ENCODE measurements at regions not wholly inside any gene's neighbourhood (a gene's known extent, or its start where the extent isn't known, plus 50 kb on each side); places are given as distances from the start of the nearest gene placed in this dataset.

DNA sequence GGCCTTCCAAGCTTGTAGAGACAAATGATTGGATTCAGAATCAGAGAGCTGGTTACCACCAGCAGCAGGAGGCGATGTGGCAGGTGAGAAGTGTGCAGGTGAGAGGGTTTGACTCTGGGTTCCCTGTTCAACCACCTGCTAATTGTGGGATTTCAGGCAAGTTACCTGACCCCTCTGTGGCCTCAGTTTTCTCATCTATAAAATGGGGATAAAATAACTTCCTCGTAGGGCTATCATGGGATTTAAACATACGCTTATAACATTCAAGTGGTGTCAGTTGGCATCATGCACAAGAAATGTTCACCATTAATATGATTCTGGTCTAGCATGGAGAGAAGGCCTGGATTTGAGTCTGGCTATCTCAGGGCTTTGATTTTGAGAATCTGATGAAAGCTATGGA is 143.8 kb upstream of the MYL2 start:
- TF ChIP-seq, protein P1, sequence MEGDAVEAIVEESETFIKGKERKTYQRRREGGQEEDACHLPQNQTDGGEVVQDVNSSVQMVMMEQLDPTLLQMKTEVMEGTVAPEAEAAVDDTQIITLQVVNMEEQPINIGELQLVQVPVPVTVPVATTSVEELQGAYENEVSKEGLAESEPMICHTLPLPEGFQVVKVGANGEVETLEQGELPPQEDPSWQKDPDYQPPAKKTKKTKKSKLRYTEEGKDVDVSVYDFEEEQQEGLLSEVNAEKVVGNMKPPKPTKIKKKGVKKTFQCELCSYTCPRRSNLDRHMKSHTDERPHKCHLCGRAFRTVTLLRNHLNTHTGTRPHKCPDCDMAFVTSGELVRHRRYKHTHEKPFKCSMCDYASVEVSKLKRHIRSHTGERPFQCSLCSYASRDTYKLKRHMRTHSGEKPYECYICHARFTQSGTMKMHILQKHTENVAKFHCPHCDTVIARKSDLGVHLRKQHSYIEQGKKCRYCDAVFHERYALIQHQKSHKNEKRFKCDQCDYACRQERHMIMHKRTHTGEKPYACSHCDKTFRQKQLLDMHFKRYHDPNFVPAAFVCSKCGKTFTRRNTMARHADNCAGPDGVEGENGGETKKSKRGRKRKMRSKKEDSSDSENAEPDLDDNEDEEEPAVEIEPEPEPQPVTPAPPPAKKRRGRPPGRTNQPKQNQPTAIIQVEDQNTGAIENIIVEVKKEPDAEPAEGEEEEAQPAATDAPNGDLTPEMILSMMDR (IDR thresholded peaks at IDR 0.05), result no peak
- Histone ChIP-seq H3K36me3 (no peaks in the 10 kb centered on the region), H3K9me3 (no peaks in the 10 kb centered on the region), H3K4me1 (ENCODE audit: control insufficient read depth in 1 of 2, low read depth in 2 of 2) (no peaks in the 10 kb centered on the region), H3K4me3 (no peak overlapping the region), H3K27ac (no peak overlapping the region), H3K27me3 (replicated peaks; ENCODE audit: insufficient read depth) (no peaks in the 10 kb centered on the region)
- ATAC-seq (ENCODE audit: insufficient number of reproducible peaks, low FRiP score, low read depth) (no peak), DNase-seq (ENCODE audit: low spot score) (no peak)

GRCh38 chr12:111063295-111064026 is 143.1 kb upstream of the MYL2 start:
- H3K27me3 ChIP-seq (replicated peaks; ENCODE audit: insufficient read depth), result no peaks in the 10 kb centered on the region
- H3K4me3 ChIP-seq, result no peak overlapping the region
- ATAC-seq (ENCODE audit: insufficient number of reproducible peaks, low FRiP score, low read depth) (no peak), DNase-seq (ENCODE audit: low spot score) (no peak)
- H3K4me1 ChIP-seq (ENCODE audit: control insufficient read depth in 1 of 2, low read depth in 2 of 2), result no peaks in the 10 kb centered on the region
- H3K36me3 ChIP-seq, result no peaks in the 10 kb centered on the region
- H3K27ac ChIP-seq, result no peak overlapping the region
- no peaks in the 10 kb centered on the region for H3K9me3 ChIP-seq
- TF ChIP-seq, protein P1 (IDR thresholded peaks at IDR 0.05), result no peak

- no peak overlapping the region for H3K4me3 ChIP-seq
- H3K9me3 ChIP-seq, result no peaks in the 10 kb centered on the region
- no peaks in the 10 kb centered on the region for H3K27me3 ChIP-seq (replicated peaks; ENCODE audit: insufficient read depth)
- no peaks in the 10 kb centered on the region for H3K4me1 ChIP-seq (ENCODE audit: control insufficient read depth in 1 of 2, low read depth in 2 of 2)
- H3K27ac ChIP-seq, result no peak overlapping the region
- ATAC-seq (ENCODE audit: insufficient number of reproducible peaks, low FRiP score, low read depth), result no peak
- H3K36me3 ChIP-seq, result no peaks in the 10 kb centered on the region
- DNase-seq (ENCODE audit: low spot score), result no peak
- TF ChIP-seq, protein P1 (IDR thresholded peaks at IDR 0.05), result no peak
Observed at GRCh38 chr12:111057701-111058425, 137.5 kb upstream of the MYL2 start.

DNA sequence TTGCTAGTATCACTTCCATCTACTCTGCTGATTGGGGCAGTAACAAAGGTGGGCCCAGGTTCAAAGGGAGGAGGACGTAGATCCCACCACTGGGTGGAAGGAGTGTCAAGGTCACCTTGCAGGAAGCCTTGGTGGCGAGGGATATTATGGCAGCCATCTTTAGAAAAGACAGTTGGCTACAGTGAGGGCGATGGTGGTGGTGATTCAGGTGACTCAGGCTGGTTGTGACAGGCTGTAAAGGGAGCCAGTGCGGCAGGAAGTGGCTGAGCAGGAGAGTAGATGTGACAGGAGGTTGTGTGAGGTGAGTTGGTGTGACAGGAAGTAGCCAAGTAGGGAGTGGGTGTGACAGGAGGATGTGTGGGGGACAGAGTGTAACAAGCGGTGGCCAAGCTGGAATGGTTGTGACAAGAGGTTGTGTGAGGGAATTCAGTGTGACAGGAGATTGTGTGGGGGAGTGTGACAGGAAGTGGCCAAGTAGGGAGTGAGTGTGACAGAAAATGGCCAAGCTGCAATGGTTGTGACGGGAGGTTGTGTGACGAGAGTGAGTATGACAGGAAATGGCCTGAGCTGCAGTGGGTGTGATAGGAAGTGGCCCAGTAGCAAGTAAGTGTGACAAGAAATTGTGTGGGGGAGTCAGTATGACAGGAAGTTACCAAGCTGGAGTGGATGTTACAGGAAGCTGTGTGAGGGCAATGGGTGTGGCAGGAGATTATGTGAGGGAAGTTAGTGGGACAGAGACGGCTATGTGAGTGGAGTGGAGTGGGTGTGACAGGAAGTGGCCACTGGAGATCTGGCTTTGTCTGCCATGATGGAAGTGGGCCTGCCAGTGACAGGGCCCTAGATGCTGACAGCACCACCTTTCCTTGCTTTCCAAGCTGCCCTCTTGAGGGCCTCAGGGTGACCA is 136.5 kb upstream of the MYL2 start:
- Histone ChIP-seq H3K4me3 (no peak overlapping the region), H3K36me3 (no peaks in the 10 kb centered on the region), H3K27ac (no peak overlapping the region), H3K9me3 (no peaks in the 10 kb centered on the region), H3K4me1 (ENCODE audit: control insufficient read depth in 1 of 2, low read depth in 2 of 2) (no peaks in the 10 kb centered on the region), H3K27me3 (replicated peaks; ENCODE audit: insufficient read depth) (no peaks in the 10 kb centered on the region)
- TF ChIP-seq, protein P1 (IDR thresholded peaks at IDR 0.05), result no peak
- DNase-seq (ENCODE audit: low spot score) (no peak), ATAC-seq (ENCODE audit: insufficient number of reproducible peaks, low FRiP score, low read depth) (no peak)

Data from thoracic aorta (tissue), 2 donors.